ENCODE measurements at regions not wholly inside any gene's neighbourhood (a gene's known extent, or its start where the extent isn't known, plus 50 kb on each side); places are given as distances from the start of the nearest gene placed in this dataset.

- TF ChIP-seq CTCF (IDR thresholded peaks at IDR 0.05), result no peak
- no peak for TF ChIP-seq HMGXB4 (CRISPR knock-in tag; IDR thresholded peaks at IDR 0.05)
- no peak for TF ChIP-seq USF1 (CRISPR knock-in tag; IDR thresholded peaks at IDR 0.05)
- no peak for TF ChIP-seq CREB1 (CRISPR knock-in tag; IDR thresholded peaks at IDR 0.05)
- no peak for TF ChIP-seq JAZF1 (CRISPR knock-in tag; IDR thresholded peaks at IDR 0.05)
- no peak for TF ChIP-seq TEAD4 (CRISPR knock-in tag; IDR thresholded peaks at IDR 0.05)
- no peak for TF ChIP-seq ZNF512 (CRISPR knock-in tag; IDR thresholded peaks at IDR 0.05; ENCODE audit: borderline replicate concordance)
- no peak for TF ChIP-seq ZNF281 (CRISPR knock-in tag; IDR thresholded peaks at IDR 0.05)
- TF ChIP-seq ZNF317 (CRISPR knock-in tag; IDR thresholded peaks at IDR 0.05; ENCODE audit: borderline replicate concordance, low read depth), result no peak
- TF ChIP-seq EMX1 (CRISPR knock-in tag; IDR thresholded peaks at IDR 0.05), result no peak
- TF ChIP-seq SP1 (CRISPR knock-in tag; conservative IDR thresholded peaks at IDR 0.05), result no peak
These were observed 99.2 kb upstream of the ARSJ start for GRCh38 chr4:114078636-114079035.

All from WTC11 (cell line).